ENCODE measurements at regions not wholly inside any gene's neighbourhood (a gene's known extent, or its start where the extent isn't known, plus 50 kb on each side); places are given as distances from the start of the nearest gene placed in this dataset.

GRCh38 chr1:229832695-229833094 is 206.6 kb downstream of the URB2 start:
- TF ChIP-seq CTCF (IDR thresholded peaks at IDR 0.05; ENCODE audit: borderline replicate concordance, insufficient read depth, low read depth, low read length): no peak
- no peak overlapping the region for H3K4me3 ChIP-seq (ENCODE audit: low read depth, low read length)

- TF ChIP-seq CTCF (IDR thresholded peaks at IDR 0.05; ENCODE audit: borderline replicate concordance, insufficient read depth, low read depth, low read length): no peak
Measured at GRCh38 chr1:229834230-229834629, 208.2 kb downstream of the URB2 start.

GRCh38 chr1:229835226-229835625 is 209.2 kb downstream of the URB2 start:
- TF ChIP-seq CTCF (IDR thresholded peaks at IDR 0.05; ENCODE audit: borderline replicate concordance, insufficient read depth, low read depth, low read length): no peak
- H3K4me3 ChIP-seq (ENCODE audit: low read depth, low read length): no peak overlapping the region

More at GRCh38 chr1:229834230-229834629, 208.2 kb downstream of the URB2 start:
- no peak overlapping the region for H3K4me3 ChIP-seq (ENCODE audit: low read depth, low read length)

- H3K4me3 ChIP-seq (ENCODE audit: low read depth, low read length): no peak overlapping the region
- no peak for TF ChIP-seq CTCF (IDR thresholded peaks at IDR 0.05; ENCODE audit: borderline replicate concordance, insufficient read depth, low read depth, low read length)
Measured at GRCh38 chr1:229836324-229836723, 210.3 kb downstream of the URB2 start.

GRCh38 chr1:229838204-229838603 is 212.2 kb downstream of the URB2 start:
- H3K4me3 ChIP-seq (ENCODE audit: low read depth, low read length): no peak overlapping the region
- no peak for TF ChIP-seq CTCF (IDR thresholded peaks at IDR 0.05; ENCODE audit: borderline replicate concordance, insufficient read depth, low read depth, low read length)

- TF ChIP-seq CTCF (IDR thresholded peaks at IDR 0.05; ENCODE audit: borderline replicate concordance, insufficient read depth, low read depth, low read length): no peak
- H3K4me3 ChIP-seq (ENCODE audit: low read depth, low read length): no peak overlapping the region
Measured at GRCh38 chr1:229839800-229840199, 213.8 kb downstream of the URB2 start.

- H3K4me3 ChIP-seq (ENCODE audit: low read depth, low read length): no peak overlapping the region
- no peak for TF ChIP-seq CTCF (IDR thresholded peaks at IDR 0.05; ENCODE audit: borderline replicate concordance, insufficient read depth, low read depth, low read length)
Measured at GRCh38 chr1:229841230-229841629, 215.2 kb downstream of the URB2 start.
